Activated CD4-positive, alpha-beta T cell treated with anti-CD3 and anti-CD28 coated beads, Interleukin-2, amount 10 ng/mL, durations not matched to agents 7 days and 5 days (primary cell): ENCODE measurements at regions not wholly inside any gene's neighbourhood (a gene's known extent, or its start where the extent isn't known, plus 50 kb on each side); places are given as distances from the start of the nearest gene placed in this dataset.
"Not testable (repeated sequence)": the region's sequence is repeated elsewhere in the genome, so short reads cannot be mapped to it uniquely, and the experiment has no call there.

Experiments used
- CTCF ChIA-PET: fragments of 350-600 bp; sonication (Branson Sonifier 250); formaldehyde crosslinking; loops from one replicate; lab custom pipeline; 2021; ENCODE audit warnings: antibody characterized with exemption; lab: Charles Lee
- POLR2A ChIA-PET: fragments of 350-600 bp; sonication (Branson Sonifier 250); formaldehyde crosslinking; loops from one replicate; lab custom pipeline; 2021; ENCODE audit warnings: antibody characterized with exemption; lab: Charles Lee
- DNase-seq: peaks from one replicate; pipeline ENCODE4 v3.0.0-alpha.2; 2020
- H3K27ac Mint-ChIP-seq: one replicate; pipeline ENCODE4 v1.8.0; 2021; ENCODE audit warnings: mild to moderate bottlenecking, moderate library complexity, mixed read lengths
- H3K27me3 Mint-ChIP-seq: one replicate; pipeline ENCODE4 v1.8.0; 2021; ENCODE audit warnings: mixed read lengths
- H3K36me3 Mint-ChIP-seq: one replicate; pipeline ENCODE4 v1.8.0; 2021; ENCODE audit warnings: low read depth, mixed read lengths
- H3K4me1 Mint-ChIP-seq: one replicate; pipeline ENCODE4 v1.8.0; 2021; ENCODE audit warnings: mixed read lengths
- H3K4me3 Mint-ChIP-seq: one replicate; pipeline ENCODE4 v1.8.0; 2021; ENCODE audit warnings: mild to moderate bottlenecking, moderate library complexity, mixed read lengths
- H3K9me3 Mint-ChIP-seq: one replicate; pipeline ENCODE4 v1.8.0; 2021; ENCODE audit warnings: mixed read lengths

- no peak for DNase-seq
- Mint-ChIP-seq H3K4me1 (no peaks in the 10 kb centered on the region), H3K27ac (no peak overlapping the region), H3K4me3 (no peak overlapping the region), H3K9me3 (peaks cover 2% of the 10 kb centered on the region), H3K36me3 (no peaks in the 10 kb centered on the region), H3K27me3 (no peaks in the 10 kb centered on the region)
- ChIA-PET CTCF (no interaction called here), POLR2A (no interaction called here)
These were observed 402.8 kb upstream of the PCDH15 start for GRCh38 chr10:55203874-55204273.

GRCh38 chr10:55203319-55203718 is 402.3 kb upstream of the PCDH15 start:
- ChIA-PET POLR2A (no interaction called here), CTCF (no interaction called here)
- Mint-ChIP-seq H3K4me1 (no peaks in the 10 kb centered on the region), H3K4me3 (no peak overlapping the region), H3K36me3 (no peaks in the 10 kb centered on the region), H3K27ac (no peak overlapping the region), H3K27me3 (no peaks in the 10 kb centered on the region), H3K9me3 (peaks cover 3% of the 10 kb centered on the region)
- no peak for DNase-seq

- ChIA-PET CTCF (no interaction called here), POLR2A (no interaction called here)
- no peaks in the 10 kb centered on the region for H3K4me1 Mint-ChIP-seq
- H3K36me3 Mint-ChIP-seq, result no peaks in the 10 kb centered on the region
- DNase-seq, result no peak
- no peaks in the 10 kb centered on the region for H3K27me3 Mint-ChIP-seq
- H3K27ac Mint-ChIP-seq, result no peak overlapping the region
- H3K4me3 Mint-ChIP-seq, result no peak overlapping the region
- H3K9me3 Mint-ChIP-seq, result peaks cover 3% of the 10 kb centered on the region
These were observed 399.0 kb upstream of the PCDH15 start for GRCh38 chr10:55200020-55200419.

- Mint-ChIP-seq H3K36me3 (no peaks in the 10 kb centered on the region), H3K27me3 (no peaks in the 10 kb centered on the region), H3K9me3 (no peaks in the 10 kb centered on the region), H3K27ac (no peak overlapping the region), H3K4me3 (no peak overlapping the region), H3K4me1 (no peaks in the 10 kb centered on the region)
- CTCF ChIA-PET, result no interaction called here
- POLR2A ChIA-PET, result no interaction called here
- no peak for DNase-seq
These were observed 390.3 kb upstream of the PCDH15 start for GRCh38 chr10:55191236-55191860.

GRCh38 chr10:55183993-55184392 is 383.0 kb upstream of the PCDH15 start:
- no peak overlapping the region for H3K4me3 Mint-ChIP-seq
- no peaks in the 10 kb centered on the region for H3K27me3 Mint-ChIP-seq
- no peak overlapping the region for H3K27ac Mint-ChIP-seq
- no peaks in the 10 kb centered on the region for H3K36me3 Mint-ChIP-seq
- ChIA-PET CTCF (no interaction called here), POLR2A (no interaction called here)
- no peaks in the 10 kb centered on the region for H3K9me3 Mint-ChIP-seq
- no peaks in the 10 kb centered on the region for H3K4me1 Mint-ChIP-seq
- DNase-seq, result no peak

- Mint-ChIP-seq H3K4me1 (no peaks in the 10 kb centered on the region), H3K4me3 (no peak overlapping the region), H3K9me3 (no peaks in the 10 kb centered on the region), H3K27me3 (no peaks in the 10 kb centered on the region), H3K27ac (no peak overlapping the region), H3K36me3 (no peaks in the 10 kb centered on the region)
- DNase-seq, result no peak
- CTCF ChIA-PET, result no interaction called here
- POLR2A ChIA-PET, result no interaction called here
These were observed 379.3 kb upstream of the PCDH15 start for GRCh38 chr10:55180357-55180756.

- H3K4me1 Mint-ChIP-seq, result no peaks in the 10 kb centered on the region
- peaks cover 4% of the 10 kb centered on the region for H3K9me3 Mint-ChIP-seq
These were observed 373.4 kb upstream of the PCDH15 start for GRCh38 chr10:55174419-55174818.

GRCh38 chr10:55169493-55169892 is 368.5 kb upstream of the PCDH15 start:
- no peaks in the 10 kb centered on the region for H3K4me1 Mint-ChIP-seq
- H3K36me3 Mint-ChIP-seq, result no peaks in the 10 kb centered on the region
- no peak for DNase-seq

More at GRCh38 chr10:55174419-55174818, 373.4 kb upstream of the PCDH15 start:
- ChIA-PET POLR2A (interaction anchor here (0.7 kb wide), 1 partner anchor 28 kb away, joined by 3 read pairs; no protein-coding TSS in a partner anchor), CTCF (no interaction called here)
- no peak overlapping the region for H3K27ac Mint-ChIP-seq
- H3K27me3 Mint-ChIP-seq, result no peaks in the 10 kb centered on the region
- H3K4me3 Mint-ChIP-seq, result no peak overlapping the region
- no peak for DNase-seq
- H3K36me3 Mint-ChIP-seq, result no peaks in the 10 kb centered on the region

GRCh38 chr10:55168343-55168742 is 367.3 kb upstream of the PCDH15 start:
- DNase-seq, result no peak
- Mint-ChIP-seq H3K4me1 (no peaks in the 10 kb centered on the region), H3K36me3 (no peaks in the 10 kb centered on the region), H3K27ac (no peak overlapping the region), H3K9me3 (peaks cover 6% of the 10 kb centered on the region), H3K27me3 (no peaks in the 10 kb centered on the region), H3K4me3 (no peak overlapping the region)
- ChIA-PET CTCF (no interaction called here), POLR2A (no interaction called here)

More at GRCh38 chr10:55169493-55169892, 368.5 kb upstream of the PCDH15 start:
- no peak overlapping the region for H3K27ac Mint-ChIP-seq
- ChIA-PET CTCF (no interaction called here), POLR2A (no interaction called here)
- no peak overlapping the region for H3K4me3 Mint-ChIP-seq
- peaks cover 6% of the 10 kb centered on the region for H3K9me3 Mint-ChIP-seq
- no peaks in the 10 kb centered on the region for H3K27me3 Mint-ChIP-seq

GRCh38 chr10:55163388-55163979 is 362.5 kb upstream of the PCDH15 start:
- Mint-ChIP-seq H3K4me3 (no peak overlapping the region), H3K27me3 (no peaks in the 10 kb centered on the region), H3K4me1 (no peaks in the 10 kb centered on the region), H3K36me3 (no peaks in the 10 kb centered on the region), H3K9me3 (peaks cover 2% of the 10 kb centered on the region), H3K27ac (no peak overlapping the region)
- POLR2A ChIA-PET, result no interaction called here
- CTCF ChIA-PET, result no interaction called here
- DNase-seq, result no peak

GRCh38 chr10:55162321-55162720 is 361.3 kb upstream of the PCDH15 start:
- CTCF ChIA-PET, H3K9me3 Mint-ChIP-seq, DNase-seq, H3K27me3 Mint-ChIP-seq, H3K36me3 Mint-ChIP-seq, H3K27ac Mint-ChIP-seq, H3K4me1 Mint-ChIP-seq, POLR2A ChIA-PET, H3K4me3 Mint-ChIP-seq: not testable (repeated sequence)

- Mint-ChIP-seq H3K27me3 (no peaks in the 10 kb centered on the region), H3K27ac (no peak overlapping the region), H3K9me3 (no peaks in the 10 kb centered on the region), H3K4me1 (no peaks in the 10 kb centered on the region), H3K36me3 (no peaks in the 10 kb centered on the region), H3K4me3 (no peak overlapping the region)
- POLR2A ChIA-PET, result no interaction called here
- no peak for DNase-seq
- CTCF ChIA-PET, result no interaction called here
These were observed 359.7 kb upstream of the PCDH15 start for GRCh38 chr10:55160655-55161283.

- H3K4me3 Mint-ChIP-seq, result no peak overlapping the region
- no peaks in the 10 kb centered on the region for H3K27me3 Mint-ChIP-seq
- CTCF ChIA-PET, result no interaction called here
- no peak for DNase-seq
- H3K27ac Mint-ChIP-seq, result no peak overlapping the region
- no peaks in the 10 kb centered on the region for H3K9me3 Mint-ChIP-seq
- H3K4me1 Mint-ChIP-seq, result no peaks in the 10 kb centered on the region
- POLR2A ChIA-PET, result no interaction called here
- no peaks in the 10 kb centered on the region for H3K36me3 Mint-ChIP-seq
These were observed 357.6 kb upstream of the PCDH15 start for GRCh38 chr10:55158633-55159032.
